GM12864 (cell line): ENCODE measurements at regions not wholly inside any gene's neighbourhood (a gene's known extent, or its start where the extent isn't known, plus 50 kb on each side); places are given as distances from the start of the nearest gene placed in this dataset.

ENCODE experiments used
- DNase-seq: peaks from one replicate; pipeline ENCODE4 v3.0.0-alpha.2; 2011; ENCODE audit warnings: low read depth
- H3K4me3 ChIP-seq: 2 replicates; pipeline ENCODE4 v1.5.1; 2011; ENCODE audit warnings: mild to moderate bottlenecking, low read depth, low read length, control low read depth
- CTCF ChIP-seq: IDR thresholded peaks from 2 replicates; pipeline ENCODE4 v1.5.1; 2011; ENCODE audit warnings: low read depth, mild to moderate bottlenecking, moderate library complexity, low read length, control low read depth, inconsistent platforms; ENCODE audit errors: missing control alignments

GRCh38 chr14:65824285-65824977, 411.9 kb downstream of the FUT8 start:
- H3K4me3 ChIP-seq = no peak overlapping the region
- peak; percentile 35 for DNase-seq
- TF ChIP-seq CTCF = peak; percentile 91

DNA sequence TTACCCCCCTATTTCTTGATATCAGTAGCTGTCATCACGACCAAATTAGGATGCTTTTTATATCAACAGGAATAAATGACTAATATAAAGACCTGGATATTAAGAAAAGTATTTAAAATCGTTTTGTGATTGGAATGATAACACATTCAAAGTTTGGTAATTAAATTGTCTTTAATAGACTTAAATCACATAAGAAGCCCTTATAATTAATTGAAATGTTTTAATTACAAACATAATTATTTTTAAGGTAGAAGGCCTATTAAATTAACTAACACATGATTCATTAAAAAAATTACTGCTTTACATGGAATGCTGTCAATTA, 412.4 kb downstream of the FUT8 start:
- no peak for DNase-seq
- no peak overlapping the region for H3K4me3 ChIP-seq
- TF ChIP-seq CTCF = no peak

GRCh38 chr14:65826946-65827345, 414.4 kb downstream of the FUT8 start:
- no peak for TF ChIP-seq CTCF

GRCh38 chr14:65827520-65827919, 415.0 kb downstream of the FUT8 start:
- no peak for DNase-seq
- H3K4me3 ChIP-seq = no peak overlapping the region
- no peak for TF ChIP-seq CTCF

More at GRCh38 chr14:65826946-65827345, 414.4 kb downstream of the FUT8 start:
- H3K4me3 ChIP-seq = no peak overlapping the region
- no peak for DNase-seq

- DNase-seq = no peak
- no peak for TF ChIP-seq CTCF
- no peak overlapping the region for H3K4me3 ChIP-seq
These were observed 415.9 kb downstream of the FUT8 start for GRCh38 chr14:65828396-65828795.

DNA sequence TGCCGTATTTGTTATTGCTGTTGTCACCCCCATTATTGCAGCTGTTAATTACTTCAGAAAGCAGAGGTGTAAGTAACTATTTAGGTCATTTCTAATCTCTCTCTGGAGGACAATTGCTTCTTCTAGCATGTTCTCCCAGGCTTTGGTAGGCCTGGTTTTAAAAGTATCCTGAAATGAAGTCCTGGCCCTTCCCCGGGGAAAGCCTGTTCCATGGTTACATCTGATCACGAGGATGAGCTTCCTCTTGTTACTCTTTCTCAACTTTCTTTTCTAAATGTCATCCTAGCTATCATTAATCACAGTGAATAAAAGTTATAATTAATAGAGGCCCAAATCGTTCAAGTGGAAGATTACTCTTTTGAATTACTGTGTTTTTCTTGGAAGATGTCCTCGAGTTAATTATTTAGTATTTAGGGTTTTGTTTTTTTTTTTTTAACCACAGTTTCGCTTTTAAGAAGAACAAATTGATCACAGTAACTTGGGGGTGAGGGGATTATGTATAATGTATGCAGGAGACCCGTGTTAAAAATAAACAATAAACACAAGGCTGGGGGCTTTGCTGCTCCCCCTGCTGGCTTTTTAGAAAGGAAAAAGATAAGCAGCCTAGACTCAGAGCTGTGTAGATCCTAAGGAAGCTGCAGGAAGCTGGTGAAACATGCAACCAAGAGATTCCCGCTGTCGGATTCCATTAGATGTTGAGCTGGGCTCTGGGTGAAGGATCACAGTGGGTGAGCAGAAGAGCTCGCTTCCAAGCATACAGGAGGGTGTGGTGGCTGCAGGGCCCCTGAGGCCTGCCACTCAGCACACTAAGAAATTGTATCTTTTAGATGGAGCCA, 420.1 kb downstream of the FUT8 start:
- no peak for DNase-seq
- H3K4me3 ChIP-seq = no peak overlapping the region
- peak; percentile 28 for TF ChIP-seq CTCF

GRCh38 chr14:65833267-65833880, 420.8 kb downstream of the FUT8 start:
- no peak overlapping the region for H3K4me3 ChIP-seq
- DNase-seq = no peak
- no peak for TF ChIP-seq CTCF
